Activated naive CD4-positive, alpha-beta T cell (primary cell): ENCODE measurements at regions not wholly inside any gene's neighbourhood (a gene's known extent, or its start where the extent isn't known, plus 50 kb on each side); places are given as distances from the start of the nearest gene placed in this dataset.
A peak's percentile ranks its signal among the peaks of the same experiment; 100 is the strongest.

Experiments used
- DNase-seq, 4 experiments: peaks; one replicate each; lab custom pipeline; 2025; lab: John Stamatoyannopoulos, UW

- DNase-seq = no peak
These were observed 49.7 kb downstream of the CYRIA start for GRCh38 chr2:16615687-16616615.

GRCh38 chr2:16615246-16615645, 50.4 kb downstream of the CYRIA start:
- no peak for DNase-seq

- DNase-seq = no peak
These were observed 51.2 kb downstream of the CYRIA start for GRCh38 chr2:16614314-16614860.

GRCh38 chr2:16613539-16614011, 52.1 kb downstream of the CYRIA start:
- no peak for DNase-seq

GRCh38 chr2:16612490-16612889, 53.1 kb downstream of the CYRIA start:
- DNase-seq = no peak

GRCh38 chr2:16609786-16610185, 55.8 kb downstream of the CYRIA start:
- no peak for DNase-seq

GRCh38 chr2:16608661-16609643, 56.7 kb downstream of the CYRIA start:
- DNase-seq = peak; percentile 60 to 89 (median 84)

GRCh38 chr2:16607301-16607700, 58.3 kb downstream of the CYRIA start:
- DNase-seq = no peak

GRCh38 chr2:16604236-16604635, 61.4 kb downstream of the CYRIA start:
- DNase-seq = no peak

GRCh38 chr2:16591370-16591933, 74.2 kb downstream of the CYRIA start:
- no peak for DNase-seq

- no peak for DNase-seq
These were observed 76.2 kb downstream of the CYRIA start for GRCh38 chr2:16589465-16589864.

- DNase-seq = no peak
These were observed 77.1 kb downstream of the CYRIA start for GRCh38 chr2:16588565-16588964.

- DNase-seq = no peak
These were observed 78.0 kb downstream of the CYRIA start for GRCh38 chr2:16587601-16588000.

- DNase-seq = no peak
These were observed 80.7 kb downstream of the CYRIA start for GRCh38 chr2:16584824-16585540.

- DNase-seq = no peak
These were observed 81.5 kb downstream of the CYRIA start for GRCh38 chr2:16584084-16584483.

GRCh38 chr2:16581241-16581640, 84.4 kb downstream of the CYRIA start:
- DNase-seq = no peak

GRCh38 chr2:16578081-16578480, 87.6 kb downstream of the CYRIA start:
- DNase-seq = no peak

GRCh38 chr2:16570516-16570915, 95.1 kb downstream of the CYRIA start:
- DNase-seq = no peak

GRCh38 chr2:16568998-16569784, 96.4 kb downstream of the CYRIA start:
- DNase-seq = no peak

GRCh38 chr2:16566701-16567100, 98.9 kb downstream of the CYRIA start:
- no peak for DNase-seq
